ENCODE measurements at regions not wholly inside any gene's neighbourhood (a gene's known extent, or its start where the extent isn't known, plus 50 kb on each side); places are given as distances from the start of the nearest gene placed in this dataset.

GRCh38 chr12:125461831-125462230 lies 396.6 kb downstream of the AACS start:
- BruUV-seq (replicated peaks), result no TSS peak
- no peak for DNase-seq
- H3K79me2 ChIP-seq (ENCODE audit: low read depth), result no peaks in the 10 kb centered on the region
- ChIA-PET CTCF (no interaction called here), POLR2A (ENCODE audit: unreplicated experiment) (no interaction called here)
- H3K4me1 ChIP-seq (replicated peaks; ENCODE audit: insufficient read depth), result no peaks in the 10 kb centered on the region
- no peak overlapping the region for H3K27ac ChIP-seq
- H4K20me1 ChIP-seq (ENCODE audit: insufficient read depth), result no peaks in the 10 kb centered on the region
- no peaks in the 10 kb centered on the region for H3K27me3 ChIP-seq (ENCODE audit: insufficient read depth, low read depth)
- no peak overlapping the region for H3K4me3 ChIP-seq
- TF ChIP-seq CTCF (conservative IDR thresholded peaks at IDR 0.05), result no peak
- TF ChIP-seq EZH2 (IDR thresholded peaks at IDR 0.05; ENCODE audit: low read depth), result no peak
- H3K9me2 ChIP-seq (ENCODE audit: insufficient read depth), result no peaks in the 10 kb centered on the region
- no peaks in the 10 kb centered on the region for H3K36me3 ChIP-seq (ENCODE audit: low read depth)
- no peaks in the 10 kb centered on the region for H3F3A ChIP-seq (ENCODE audit: insufficient read depth, low read depth)
- no peak overlapping the region for H3K4me2 ChIP-seq
- H2AFZ ChIP-seq, result no peak overlapping the region
- intact Hi-C loops (cut with micrococcal nuclease; ENCODE audit: unreplicated experiment), result no loop called here
- H3K9me3 ChIP-seq (ENCODE audit: insufficient read depth, low read depth), result no peaks in the 10 kb centered on the region

GRCh38 chr12:125463386-125463785 lies 398.2 kb downstream of the AACS start:
- no peak overlapping the region for H3K27ac ChIP-seq
- no peaks in the 10 kb centered on the region for H3K27me3 ChIP-seq (ENCODE audit: insufficient read depth, low read depth)
- no peak overlapping the region for H3K4me2 ChIP-seq
- DNase-seq, result no peak
- H3K9me2 ChIP-seq (ENCODE audit: insufficient read depth), result no peaks in the 10 kb centered on the region
- TF ChIP-seq CTCF (conservative IDR thresholded peaks at IDR 0.05), result no peak
- TF ChIP-seq EZH2 (IDR thresholded peaks at IDR 0.05; ENCODE audit: low read depth), result no peak
- ChIA-PET CTCF (no interaction called here), POLR2A (ENCODE audit: unreplicated experiment) (no interaction called here)
- no peak overlapping the region for H3K4me3 ChIP-seq
- H2AFZ ChIP-seq, result no peak overlapping the region
- no TSS peak for BruUV-seq (replicated peaks)
- H3K36me3 ChIP-seq (ENCODE audit: low read depth), result no peaks in the 10 kb centered on the region
- intact Hi-C loops (cut with micrococcal nuclease; ENCODE audit: unreplicated experiment), result no loop called here
- no peaks in the 10 kb centered on the region for H3K79me2 ChIP-seq (ENCODE audit: low read depth)
- H3K9me3 ChIP-seq (ENCODE audit: insufficient read depth, low read depth), result no peaks in the 10 kb centered on the region
- no peaks in the 10 kb centered on the region for H3F3A ChIP-seq (ENCODE audit: insufficient read depth, low read depth)
- no peaks in the 10 kb centered on the region for H4K20me1 ChIP-seq (ENCODE audit: insufficient read depth)
- no peaks in the 10 kb centered on the region for H3K4me1 ChIP-seq (replicated peaks; ENCODE audit: insufficient read depth)

GRCh38 chr12:125467363-125467762 lies 402.1 kb downstream of the AACS start:
- Histone ChIP-seq H3K9me2 (ENCODE audit: insufficient read depth) (no peaks in the 10 kb centered on the region), H3K79me2 (ENCODE audit: low read depth) (no peaks in the 10 kb centered on the region), H3K36me3 (ENCODE audit: low read depth) (no peaks in the 10 kb centered on the region), H3K9me3 (ENCODE audit: insufficient read depth, low read depth) (no peaks in the 10 kb centered on the region), H3F3A (ENCODE audit: insufficient read depth, low read depth) (no peaks in the 10 kb centered on the region), H2AFZ (no peak overlapping the region), H3K27ac (no peak overlapping the region), H4K20me1 (ENCODE audit: insufficient read depth) (no peaks in the 10 kb centered on the region), H3K4me1 (replicated peaks; ENCODE audit: insufficient read depth) (no peaks in the 10 kb centered on the region), H3K4me2 (no peak overlapping the region), H3K4me3 (no peak overlapping the region), H3K27me3 (ENCODE audit: insufficient read depth, low read depth) (no peaks in the 10 kb centered on the region)
- intact Hi-C loops (cut with micrococcal nuclease; ENCODE audit: unreplicated experiment), result no loop called here
- no peak for DNase-seq
- ChIA-PET CTCF (no interaction called here), POLR2A (ENCODE audit: unreplicated experiment) (no interaction called here)
- no TSS peak for BruUV-seq (replicated peaks)
- TF ChIP-seq CTCF (conservative IDR thresholded peaks at IDR 0.05) (no peak), EZH2 (IDR thresholded peaks at IDR 0.05; ENCODE audit: low read depth) (no peak)
